ENCODE measurements at regions not wholly inside any gene's neighbourhood (a gene's known extent, or its start where the extent isn't known, plus 50 kb on each side); places are given as distances from the start of the nearest gene placed in this dataset.

GRCh38 chr18:57910134-57910533, 107.0 kb upstream of the ATP8B1 start:
- H3K79me1 ChIP-seq (ENCODE audit: insufficient read depth, low read depth, low read length, poor library complexity, severe bottlenecking), result no peaks in the 10 kb centered on the region
- no peak overlapping the region for H2AK5ac ChIP-seq (ENCODE audit: insufficient read length, low read length)
- no peak overlapping the region for H3K27ac Mint-ChIP-seq
- no peak overlapping the region for H3K56ac ChIP-seq (ENCODE audit: insufficient read length, low read depth, low read length)
- no peak overlapping the region for H3K9ac ChIP-seq (ENCODE audit: extremely low read depth, insufficient read length, low read length)
- no peaks in the 10 kb centered on the region; the same call in 1 of the 2 replicates for H3K27me3 Mint-ChIP-seq (ENCODE audit: low read depth)
- H3K79me2 ChIP-seq (ENCODE audit: insufficient read depth, low read length), result no peaks in the 10 kb centered on the region
- H2BK5ac ChIP-seq (ENCODE audit: insufficient read length, low read length), result no peak overlapping the region
- TF ChIP-seq CTCF (conservative IDR thresholded peaks at IDR 0.05), result no peak
- H2BK12ac ChIP-seq (ENCODE audit: insufficient read length, low read depth, low read length), result no peak overlapping the region
- no peaks in the 10 kb centered on the region; a peak in 1 of 7 replicates for H3K36me3 Mint-ChIP-seq (ENCODE audit: insufficient read depth in 1 of 3, low read depth in 3 of 3)
- no peak overlapping the region for H3K14ac ChIP-seq (ENCODE audit: insufficient read depth, low read length)
- no CpG with 5 or more reads among the region's 2 CpGs for WGBS (ENCODE audit: extremely low coverage, insufficient read length, low lambda C conversion rate)
- H3K9me3 Mint-ChIP-seq, result no peaks in the 10 kb centered on the region
- H3K27me3 ChIP-seq (ENCODE audit: insufficient read depth, low read length), result no peaks in the 10 kb centered on the region
- H4K20me1 ChIP-seq (ENCODE audit: control insufficient read depth, insufficient read depth, insufficient read length), result no peaks in the 10 kb centered on the region
- no peak overlapping the region for H3K18ac ChIP-seq (ENCODE audit: insufficient read length, low read depth, low read length)
- H3K4me1 Mint-ChIP-seq, result peaks cover 15 to 16% of the 10 kb centered on the region in 2 experiments
- no peak overlapping the region for H3K4me3 Mint-ChIP-seq
- no peak overlapping the region for H2BK15ac ChIP-seq (ENCODE audit: low read depth, low read length)
- H2BK20ac ChIP-seq (ENCODE audit: low read depth, low read length, poor library complexity, severe bottlenecking), result no peak overlapping the region
- no peak overlapping the region for H3T11ph ChIP-seq (ENCODE audit: low read length)
- H3K4me1 ChIP-seq (ENCODE audit: insufficient read depth, low read length), result no peaks in the 10 kb centered on the region; the same call in 1 of the 2 replicates
- no peaks in the 10 kb centered on the region for H3K23me2 ChIP-seq (ENCODE audit: insufficient read length, low read depth, low read length, poor library complexity, severe bottlenecking)
- H4K5ac ChIP-seq (ENCODE audit: insufficient read length, low read depth, low read length), result no peak overlapping the region
- H3K9me3 ChIP-seq (ENCODE audit: control insufficient read depth, low read depth, low read length), result no peaks in the 10 kb centered on the region
- H2AFZ ChIP-seq (ENCODE audit: low read length), result no peak overlapping the region
- H3K4ac ChIP-seq (ENCODE audit: low read depth, low read length), result no peak overlapping the region
- H4K91ac ChIP-seq (ENCODE audit: insufficient read length, low read depth, low read length), result no peak overlapping the region
- H2BK120ac ChIP-seq (ENCODE audit: low read depth, low read length, poor library complexity, severe bottlenecking), result no peak overlapping the region
- no peak overlapping the region for H3K27ac ChIP-seq (ENCODE audit: insufficient read length, low read depth, low read length)
- H3K4me2 ChIP-seq (ENCODE audit: insufficient read depth, insufficient read length, low read length), result no peak overlapping the region
- H4K8ac ChIP-seq (replicated peaks; ENCODE audit: insufficient read length, low read depth, low read length), result no peak overlapping the region
- DNase-seq, result no peak
- H3K23ac ChIP-seq (ENCODE audit: insufficient read length, low read depth, low read length), result no peak overlapping the region

Data from H9 (cell line).